T follicular helper cell (primary cell): ENCODE measurements at regions not wholly inside any gene's neighbourhood (a gene's known extent, or its start where the extent isn't known, plus 50 kb on each side); places are given as distances from the start of the nearest gene placed in this dataset.
"Not testable (repeated sequence)": the region's sequence is repeated elsewhere in the genome, so short reads cannot be mapped to it uniquely, and the experiment has no call there.

Experiments
- DNase-seq: peaks from one replicate; pipeline ENCODE4 v3.0.0-alpha.2; 2020; ENCODE audit warnings: low read depth

DNA sequence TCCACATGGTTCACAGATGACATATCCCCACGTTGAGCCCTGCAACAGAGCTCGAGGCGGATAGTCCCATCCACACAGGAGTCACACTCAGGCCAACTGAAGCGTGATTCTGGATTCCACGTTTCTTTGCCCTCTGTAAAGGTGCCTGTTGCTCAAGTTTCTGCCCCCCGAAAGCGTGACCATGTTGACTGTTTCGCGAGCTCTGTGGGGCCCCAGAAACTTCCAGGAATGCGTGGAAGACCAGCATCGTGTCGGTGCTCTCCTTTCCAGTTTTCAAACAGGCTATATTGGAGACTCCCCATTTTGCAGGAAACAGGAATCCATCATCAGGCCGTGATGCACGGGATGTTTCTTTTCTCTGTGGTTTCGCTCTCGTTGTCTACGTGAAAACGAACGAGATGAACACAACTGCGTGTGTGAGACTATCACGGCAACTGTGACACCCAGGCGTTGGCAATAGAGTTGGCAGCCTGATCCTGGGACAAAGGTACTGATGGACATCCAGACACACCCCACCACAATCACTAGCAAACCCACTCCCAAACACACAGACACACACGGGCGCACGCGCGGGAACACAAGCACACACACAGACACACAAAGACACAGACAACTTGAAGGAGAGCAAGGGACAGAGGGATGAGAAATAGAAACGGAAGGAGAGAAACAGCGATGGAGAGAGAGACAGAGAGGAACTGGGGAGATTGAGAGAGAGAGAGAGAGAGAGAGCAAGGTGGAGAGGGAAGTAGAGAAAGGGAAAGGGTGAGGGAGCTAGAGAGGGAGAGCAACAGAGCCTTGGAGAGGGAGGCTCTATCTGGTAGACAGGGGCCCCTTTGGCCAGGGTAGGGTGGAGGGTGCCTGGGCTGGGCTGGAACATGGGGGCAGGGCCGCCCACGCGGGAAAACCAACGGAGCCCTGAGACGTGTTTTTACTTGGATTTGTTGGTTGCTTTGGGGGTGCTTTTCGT lies 1609.3 kb downstream of the SPATA31A7 start:
- not testable (repeated sequence) for DNase-seq

DNA sequence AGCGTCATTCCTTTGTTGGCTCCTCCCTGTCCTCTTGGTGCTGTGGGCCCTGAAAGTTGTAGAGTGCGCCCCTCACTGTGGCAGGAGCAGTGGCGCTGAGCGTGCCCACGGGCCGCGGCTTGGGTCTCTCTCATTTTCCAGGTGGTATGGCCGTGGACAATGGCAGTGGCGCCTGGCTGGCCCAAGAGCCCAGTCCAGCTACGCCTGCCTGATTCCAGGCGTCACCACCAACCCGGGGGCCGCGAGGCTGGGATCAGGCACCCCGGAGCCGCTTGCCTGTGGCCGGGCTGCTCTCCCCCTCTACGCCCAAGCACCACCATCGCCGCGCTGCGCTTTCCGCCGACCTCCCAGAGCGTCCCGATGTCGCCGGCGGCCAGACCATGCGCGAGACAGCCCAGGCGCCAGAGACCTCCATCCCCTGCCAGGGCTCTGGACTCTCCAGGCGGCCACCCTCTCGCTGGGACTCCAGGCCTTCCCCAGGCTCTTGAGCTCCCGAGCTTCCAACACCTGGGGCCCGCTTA lies 1610.1 kb downstream of the SPATA31A7 start:
- DNase-seq = not testable (repeated sequence)

DNA sequence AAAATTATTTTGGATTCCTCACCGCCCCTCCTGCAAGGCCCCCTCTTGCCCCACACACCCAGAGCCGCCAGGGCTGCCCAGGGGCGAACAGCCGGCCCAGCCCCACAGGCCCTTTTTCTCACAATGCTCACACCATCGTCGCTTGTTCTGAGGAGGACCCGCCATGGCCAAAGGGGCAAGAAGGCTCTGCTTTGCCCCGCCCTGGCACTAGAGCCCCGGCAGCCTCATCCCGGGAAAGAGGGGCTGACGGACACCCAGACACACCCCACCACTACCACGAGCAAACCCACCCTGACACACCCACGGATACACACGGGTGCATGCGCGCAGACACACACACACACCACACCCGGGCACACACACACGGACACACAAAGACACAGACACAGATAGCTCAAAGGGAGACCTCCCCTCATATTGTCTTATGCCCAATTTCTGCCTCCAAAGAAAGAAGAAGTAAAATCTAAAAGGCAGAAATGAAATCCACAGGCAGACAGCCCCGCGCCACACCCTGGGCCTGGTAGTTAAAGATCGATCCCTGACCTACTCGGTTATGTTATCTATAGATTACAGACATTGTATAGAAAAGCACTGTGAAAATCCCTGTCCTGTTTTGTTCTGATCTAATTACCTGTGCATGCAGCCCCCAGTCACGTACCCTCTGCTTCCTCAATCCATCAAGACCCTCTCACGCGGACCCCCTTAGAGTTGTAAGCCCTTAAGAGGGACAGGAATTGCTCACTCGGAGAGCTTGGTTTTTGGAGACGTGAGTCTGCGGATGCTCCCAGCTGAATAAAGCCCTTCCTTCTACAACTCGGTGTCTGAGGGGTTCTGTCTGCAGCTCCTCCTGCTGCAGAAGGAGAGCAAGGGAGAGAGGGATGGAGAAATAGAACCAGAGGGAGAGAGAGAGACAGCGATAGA lies 1610.9 kb downstream of the SPATA31A7 start:
- not testable (repeated sequence) for DNase-seq

DNA sequence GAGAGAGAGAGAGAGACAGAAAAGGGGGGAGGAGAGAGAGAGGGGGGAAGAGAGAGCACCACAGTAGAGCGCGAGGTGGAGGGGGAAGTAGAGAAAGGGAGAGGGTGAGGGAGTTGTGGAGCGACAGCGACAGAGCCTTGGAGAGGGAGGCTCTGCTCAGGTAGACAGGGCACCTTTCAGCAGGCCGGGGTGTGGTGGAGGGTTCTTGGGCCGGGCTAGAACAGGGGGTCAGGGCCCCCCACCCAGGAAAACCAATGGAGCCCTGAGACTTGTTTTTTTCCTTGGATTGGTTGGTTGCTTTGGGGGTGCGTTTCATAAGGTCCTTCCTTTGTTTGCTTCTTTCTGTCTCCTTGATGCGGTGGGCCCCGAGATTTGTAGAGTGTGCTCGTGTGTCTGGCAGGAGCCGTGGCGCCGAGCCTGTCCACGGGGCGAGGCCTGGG lies 1611.6 kb downstream of the SPATA31A7 start:
- not testable (repeated sequence) for DNase-seq

DNA sequence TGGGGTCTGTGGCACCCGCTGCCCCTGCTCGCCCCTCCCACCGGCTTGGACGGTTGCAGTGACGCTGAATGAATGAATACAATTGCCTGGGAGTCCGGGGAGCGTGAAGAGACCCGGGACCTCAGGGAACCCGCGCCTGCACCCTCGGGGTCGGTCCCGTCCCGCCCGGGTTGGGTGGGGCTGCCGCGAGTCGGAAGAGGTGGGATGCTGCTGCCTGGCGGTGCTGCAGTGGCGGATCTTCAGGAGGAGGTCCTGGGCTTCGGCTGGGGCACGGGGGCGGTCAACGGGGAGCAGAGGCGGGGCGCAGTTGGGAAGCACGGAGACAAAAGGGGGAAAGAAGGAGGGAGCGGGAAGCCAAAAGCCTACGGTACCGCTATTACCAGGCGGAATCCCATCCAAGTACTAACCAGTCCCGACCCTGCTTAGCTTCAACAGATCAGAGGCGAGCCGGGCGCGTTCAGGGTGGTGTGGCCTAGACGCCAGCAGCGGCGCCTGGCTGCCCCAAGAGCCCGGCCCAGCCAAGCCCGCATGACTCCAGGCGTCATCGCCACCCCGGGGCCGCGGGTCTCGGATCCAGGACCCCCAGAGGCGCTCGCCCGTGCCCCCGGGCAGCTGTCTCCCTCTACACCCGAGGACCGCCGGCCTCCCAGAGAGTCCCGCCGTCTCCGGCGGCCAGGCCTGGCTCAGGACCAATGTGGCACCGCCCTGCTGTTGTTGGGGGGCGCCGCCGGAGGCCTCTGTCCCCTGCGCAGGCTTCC lies 1612.3 kb downstream of the SPATA31A7 start:
- not testable (repeated sequence) for DNase-seq

DNA sequence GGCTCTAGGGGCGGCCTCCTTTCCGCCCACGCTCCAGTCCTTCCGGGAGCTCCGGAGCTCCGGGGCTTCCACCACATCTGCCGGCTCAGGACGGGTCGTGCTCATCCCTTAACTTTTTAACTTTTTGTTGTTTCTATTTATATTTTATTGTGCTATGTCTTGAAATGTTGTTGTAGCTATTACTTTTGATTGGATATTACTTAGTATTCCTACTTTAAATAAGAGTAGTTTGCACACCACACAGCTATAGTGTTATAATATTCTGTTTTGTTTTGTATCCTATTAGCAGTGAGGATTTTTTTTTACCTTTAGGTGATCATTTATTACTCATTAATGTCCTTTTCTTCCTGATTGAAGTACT lies 1612.9 kb downstream of the SPATA31A7 start:
- not testable (repeated sequence) for DNase-seq

DNA sequence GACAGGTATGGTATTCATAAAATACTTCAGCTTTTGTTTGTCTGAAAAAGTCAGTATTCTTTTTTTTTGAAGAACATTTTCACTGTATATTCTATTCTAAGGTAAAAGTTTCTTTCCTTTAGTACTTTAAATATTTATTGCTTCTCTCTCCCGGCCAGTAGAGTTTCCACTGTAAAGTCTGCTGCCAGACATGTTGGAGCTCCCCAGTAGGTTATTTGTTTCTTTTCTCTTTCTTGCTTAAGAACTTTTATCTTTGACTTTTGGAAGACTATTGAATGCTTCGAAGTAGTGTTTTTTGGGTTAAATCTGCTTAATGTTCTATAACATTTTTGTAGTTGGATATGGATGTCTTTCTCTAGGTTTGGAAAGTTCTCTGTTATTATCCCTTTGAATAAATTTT lies 1613.3 kb downstream of the SPATA31A7 start:
- DNase-seq = not testable (repeated sequence)

DNA sequence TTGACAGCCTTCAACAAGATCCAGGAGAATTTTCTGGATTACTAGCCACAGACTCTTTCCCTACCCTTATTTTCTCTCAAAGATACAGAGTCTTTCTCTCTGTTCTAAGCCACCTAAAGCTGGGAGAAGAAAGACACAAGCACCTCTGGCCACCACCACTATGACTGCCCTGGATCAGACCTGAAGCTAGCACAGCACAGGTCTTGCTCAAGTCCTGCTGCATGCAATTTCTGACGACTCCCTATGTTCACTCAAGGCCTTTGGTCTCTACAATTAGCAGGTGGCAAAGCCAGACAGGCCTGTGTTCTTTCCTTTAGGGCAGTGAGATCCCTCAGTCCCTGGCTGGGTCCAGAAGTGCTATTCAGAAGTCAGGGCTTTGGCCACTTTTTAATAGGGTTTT lies 1614.5 kb downstream of the SPATA31A7 start:
- DNase-seq = not testable (repeated sequence)

DNA sequence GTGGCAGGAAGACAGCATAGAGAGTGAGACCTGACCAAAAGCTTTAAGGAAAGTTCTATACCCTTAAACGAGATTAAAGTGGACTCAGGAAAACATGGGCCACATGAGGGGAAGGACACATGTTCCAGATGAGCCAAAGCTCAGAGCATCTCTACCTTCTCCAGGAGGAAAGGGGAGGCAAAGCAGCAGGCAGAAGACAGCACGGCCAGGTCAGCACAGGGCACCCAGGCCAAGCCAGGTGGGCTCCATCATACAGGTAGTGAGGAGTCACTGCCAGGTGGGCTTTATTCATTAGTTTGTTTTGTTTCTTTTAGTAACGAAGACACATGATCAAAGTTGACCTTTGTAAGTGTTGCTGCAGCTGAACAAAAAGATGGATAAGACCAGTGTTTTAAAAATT lies 1617.6 kb downstream of the SPATA31A7 start:
- DNase-seq = not testable (repeated sequence)

DNA sequence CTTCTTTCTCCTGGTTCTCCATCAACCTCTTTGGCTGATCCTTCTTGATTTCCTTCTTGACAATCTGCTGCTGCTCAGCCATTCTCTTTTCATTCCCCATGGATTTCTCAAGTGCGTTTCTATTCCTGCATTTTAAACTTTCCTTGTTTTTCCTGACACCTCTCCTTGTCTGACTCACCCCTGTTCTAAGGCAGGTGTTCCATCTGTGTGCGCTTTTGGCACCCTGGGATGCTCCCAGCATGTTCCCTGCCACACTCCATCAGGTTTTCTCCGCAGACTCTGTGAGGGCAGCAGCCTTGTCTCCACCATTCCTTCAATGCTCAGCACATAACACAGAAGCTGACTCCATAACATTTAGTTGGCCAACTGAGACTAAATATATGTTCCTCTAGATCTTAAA lies 1618.2 kb downstream of the SPATA31A7 start:
- not testable (repeated sequence) for DNase-seq

DNA sequence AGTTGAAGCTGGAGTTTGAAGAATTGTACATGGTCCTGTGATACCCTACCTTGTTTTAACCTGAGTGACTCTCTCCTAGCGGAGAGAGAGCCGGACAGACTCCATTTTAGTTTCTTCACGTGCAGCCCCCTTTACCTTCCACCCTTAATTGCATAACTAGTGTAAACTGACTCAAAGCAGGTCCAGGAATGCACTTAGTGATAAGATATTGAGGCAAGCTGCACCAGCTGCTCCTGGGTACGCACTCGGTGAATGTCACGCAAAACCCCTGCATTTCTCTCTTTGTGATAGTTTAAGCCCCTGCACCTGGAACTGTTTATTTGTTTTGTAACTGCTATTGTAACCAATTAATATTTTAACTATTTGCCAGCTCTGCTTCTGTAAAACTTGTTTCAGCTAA lies 1620.5 kb downstream of the SPATA31A7 start:
- not testable (repeated sequence) for DNase-seq

DNA sequence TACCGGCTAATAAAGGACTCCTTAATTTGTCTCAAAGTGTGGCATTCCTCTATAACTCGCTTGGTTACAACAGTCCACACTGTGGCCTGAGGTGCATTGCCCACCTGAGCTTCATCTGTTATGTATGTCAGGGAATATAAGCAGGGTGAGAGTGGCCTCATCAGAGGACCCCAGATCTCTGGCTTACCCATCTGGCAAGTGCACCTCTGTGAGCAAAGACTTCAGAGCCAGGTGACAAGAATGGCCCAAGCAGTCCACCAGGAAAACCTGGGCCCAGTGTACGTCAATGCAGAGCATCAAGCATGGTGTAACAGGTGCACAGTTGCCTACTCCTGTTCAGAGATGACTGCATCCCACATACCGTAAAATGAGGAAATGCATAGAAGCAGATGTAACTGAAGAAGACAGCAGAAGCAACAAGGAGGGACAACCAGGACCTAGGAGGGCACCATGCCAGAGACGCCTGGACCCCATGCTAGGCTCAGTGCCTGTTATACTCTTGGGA lies 1621.0 kb downstream of the SPATA31A7 start:
- DNase-seq = not testable (repeated sequence)

DNA sequence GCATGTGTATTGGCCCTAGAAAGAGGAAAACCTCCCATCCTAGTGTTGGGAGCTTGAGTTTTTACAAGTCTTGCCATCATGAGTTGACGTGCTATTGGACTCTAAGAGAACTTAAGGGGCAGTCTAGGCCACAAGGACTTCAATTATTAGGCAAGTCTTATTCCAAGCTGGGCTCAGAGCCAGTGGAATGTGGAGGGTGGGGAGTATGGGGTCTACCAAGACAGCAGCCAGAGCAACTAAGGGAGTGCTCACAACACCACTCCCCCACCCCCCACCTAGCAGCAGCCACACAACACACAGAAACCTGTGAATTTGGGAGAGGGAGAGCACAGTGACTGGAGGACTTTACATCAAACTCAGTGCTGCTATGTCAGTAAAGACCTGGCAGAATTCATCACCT lies 1625.6 kb downstream of the SPATA31A7 start:
- not testable (repeated sequence) for DNase-seq

DNA sequence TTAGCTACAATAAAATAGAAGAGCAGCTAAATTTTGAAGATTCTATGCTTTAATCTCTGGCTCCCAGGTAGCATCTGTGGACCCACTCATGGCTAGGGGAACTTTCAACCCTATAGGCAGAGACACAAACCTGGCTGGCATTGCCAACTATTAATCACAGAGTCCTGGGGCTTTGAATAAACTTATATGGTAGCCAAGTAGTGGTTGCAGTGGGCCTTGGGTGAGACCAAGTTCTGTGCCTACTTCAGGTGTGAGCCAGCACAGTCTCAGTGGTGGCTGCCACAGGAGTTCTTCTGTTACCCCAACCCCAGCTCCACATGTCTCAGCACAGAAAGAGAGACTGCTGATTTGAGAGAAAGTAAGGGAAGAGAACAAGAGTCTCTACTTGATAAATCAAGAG lies 1626.5 kb downstream of the SPATA31A7 start:
- not testable (repeated sequence) for DNase-seq

DNA sequence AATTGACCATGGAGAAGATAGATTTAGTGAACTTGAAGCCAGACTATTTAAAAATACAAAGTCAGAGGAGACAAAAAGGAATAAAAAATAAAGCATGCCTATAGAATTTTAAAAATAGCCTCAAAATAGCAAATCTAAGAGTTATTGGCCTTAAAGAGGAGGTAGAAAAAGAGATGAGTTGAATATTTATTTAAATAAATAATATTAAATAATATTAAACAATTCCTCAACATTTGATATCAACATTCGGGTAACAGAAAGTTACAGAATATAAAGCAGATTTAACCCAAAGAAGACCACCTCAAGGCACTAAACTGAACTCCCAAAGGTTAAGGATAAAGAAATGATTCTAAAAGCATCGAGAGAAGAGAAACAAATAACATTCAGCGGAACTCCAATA lies 1627.4 kb downstream of the SPATA31A7 start:
- not testable (repeated sequence) for DNase-seq

DNA sequence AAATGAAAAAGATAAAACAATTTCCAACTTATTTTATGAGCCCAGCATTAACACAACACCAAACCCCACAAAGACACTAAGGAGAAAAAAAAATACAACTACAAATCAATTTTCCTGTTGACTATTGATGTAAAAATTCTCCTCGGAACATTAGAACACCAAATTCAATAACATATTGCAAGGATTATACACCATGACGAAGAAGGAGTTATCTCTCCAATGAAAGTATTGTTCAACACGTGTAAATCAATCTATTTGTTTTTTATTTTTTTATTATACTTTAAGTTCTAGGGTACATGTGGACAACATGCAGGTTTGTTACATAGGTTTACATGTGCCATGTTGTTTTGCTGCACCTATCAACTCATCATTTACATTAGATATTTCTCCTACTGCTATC lies 1632.3 kb downstream of the SPATA31A7 start:
- not testable (repeated sequence) for DNase-seq

DNA sequence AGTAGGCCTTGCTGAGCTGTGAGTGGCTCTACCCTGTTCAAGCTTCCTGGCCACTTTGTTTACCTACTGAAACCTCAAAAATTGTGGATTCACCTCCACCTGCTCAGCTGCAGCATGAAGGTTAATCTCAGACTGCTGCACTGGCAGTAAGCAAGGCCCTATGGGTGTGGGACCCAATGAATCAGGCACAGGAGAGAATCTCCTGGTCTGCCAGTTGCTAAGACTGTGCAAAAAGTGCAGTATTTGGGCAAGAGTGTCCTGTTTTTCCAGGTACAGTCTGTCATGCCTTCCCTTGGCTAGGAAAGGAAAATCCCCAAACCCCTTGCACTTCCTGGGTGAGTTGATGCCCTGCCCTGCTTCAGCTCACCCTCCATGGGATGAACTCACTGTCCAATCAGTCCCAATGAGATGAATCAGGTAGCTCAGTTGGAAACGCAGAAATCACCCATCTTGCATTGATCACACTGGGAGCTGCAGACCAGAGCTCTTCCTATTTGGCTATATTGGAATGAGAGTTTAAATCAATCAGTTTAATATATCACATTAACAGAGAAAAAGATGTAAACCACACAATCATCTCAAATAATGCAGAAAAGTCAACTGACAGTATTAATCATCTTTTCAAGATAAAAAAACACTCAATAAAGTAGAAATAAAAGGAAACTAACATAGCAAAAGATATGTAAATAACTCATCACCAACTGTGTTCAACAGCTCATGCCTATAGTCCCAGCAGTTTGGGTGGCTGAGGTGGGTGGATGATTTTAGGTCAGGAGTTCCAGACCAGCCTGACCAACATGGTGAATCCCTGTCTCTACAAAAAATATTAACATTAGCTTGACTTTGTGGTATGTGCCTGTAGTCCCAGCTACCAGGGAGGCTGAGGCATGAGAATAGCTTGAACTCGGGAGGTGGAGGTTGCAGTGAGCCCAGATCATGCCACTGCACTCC lies 1638.4 kb downstream of the SPATA31A7 start:
- not testable (repeated sequence) for DNase-seq

DNA sequence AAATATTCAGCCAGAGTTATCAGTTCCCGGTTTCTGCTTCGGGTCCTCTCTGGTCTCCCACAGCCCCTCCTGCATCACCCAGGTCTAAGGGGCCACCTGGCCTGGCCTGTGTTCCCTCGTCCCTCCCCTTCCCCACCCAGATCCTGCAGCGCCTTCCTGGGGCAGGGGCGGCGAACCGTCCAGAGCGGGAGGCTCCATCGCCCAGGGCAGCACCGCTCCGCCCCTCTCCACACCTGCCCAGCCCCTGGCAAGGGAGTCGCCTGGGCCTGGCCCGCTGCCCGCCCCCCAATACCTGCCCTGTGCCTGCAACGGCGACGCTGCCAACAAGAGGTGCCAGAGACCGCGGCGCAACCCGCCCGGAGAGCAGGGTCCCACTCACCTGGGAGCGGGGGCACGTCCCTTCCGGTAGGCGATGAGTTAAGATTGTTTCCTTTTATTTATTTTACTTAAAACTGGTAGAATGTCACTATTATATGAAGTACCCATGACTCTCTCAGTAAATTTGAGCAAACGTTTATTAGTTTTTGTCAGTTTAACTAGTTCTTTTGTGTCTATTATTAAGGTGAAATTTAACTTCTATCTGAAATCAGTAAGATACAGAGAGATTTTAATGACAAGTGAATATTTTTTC lies 1641.1 kb downstream of the SPATA31A7 start:
- DNase-seq = not testable (repeated sequence)
